ENCODE measurements at regions not wholly inside any gene's neighbourhood (a gene's known extent, or its start where the extent isn't known, plus 50 kb on each side); places are given as distances from the start of the nearest gene placed in this dataset.

- no peak for TF ChIP-seq CTCF (IDR thresholded peaks at IDR 0.05)
- TF ChIP-seq POLR2AphosphoS5 (IDR thresholded peaks at IDR 0.05), result no peak
These were observed 234.1 kb downstream of the SOX4 start for GRCh38 chr6:21827425-21828202.

Measured in suprapubic skin (tissue), 3 donors.